ENCODE measurements at regions not wholly inside any gene's neighbourhood (a gene's known extent, or its start where the extent isn't known, plus 50 kb on each side); places are given as distances from the start of the nearest gene placed in this dataset.

GRCh38 chr16:52855463-52855862, 197.2 kb downstream of the CHD9NB start:
- peaks cover 10% of the 10 kb centered on the region for H3K27me3 ChIP-seq
- no peak for DNase-seq (ENCODE audit: low read depth in 1 of 2, low spot score in 1 of 2)
- no peak overlapping the region for H3K27ac ChIP-seq
- H3K9me3 ChIP-seq (ENCODE audit: low read depth), result no peaks in the 10 kb centered on the region
- H3K4me3 ChIP-seq, result no peak overlapping the region
- no peaks in the 10 kb centered on the region for H3K36me3 ChIP-seq
- TF ChIP-seq, protein P1, sequence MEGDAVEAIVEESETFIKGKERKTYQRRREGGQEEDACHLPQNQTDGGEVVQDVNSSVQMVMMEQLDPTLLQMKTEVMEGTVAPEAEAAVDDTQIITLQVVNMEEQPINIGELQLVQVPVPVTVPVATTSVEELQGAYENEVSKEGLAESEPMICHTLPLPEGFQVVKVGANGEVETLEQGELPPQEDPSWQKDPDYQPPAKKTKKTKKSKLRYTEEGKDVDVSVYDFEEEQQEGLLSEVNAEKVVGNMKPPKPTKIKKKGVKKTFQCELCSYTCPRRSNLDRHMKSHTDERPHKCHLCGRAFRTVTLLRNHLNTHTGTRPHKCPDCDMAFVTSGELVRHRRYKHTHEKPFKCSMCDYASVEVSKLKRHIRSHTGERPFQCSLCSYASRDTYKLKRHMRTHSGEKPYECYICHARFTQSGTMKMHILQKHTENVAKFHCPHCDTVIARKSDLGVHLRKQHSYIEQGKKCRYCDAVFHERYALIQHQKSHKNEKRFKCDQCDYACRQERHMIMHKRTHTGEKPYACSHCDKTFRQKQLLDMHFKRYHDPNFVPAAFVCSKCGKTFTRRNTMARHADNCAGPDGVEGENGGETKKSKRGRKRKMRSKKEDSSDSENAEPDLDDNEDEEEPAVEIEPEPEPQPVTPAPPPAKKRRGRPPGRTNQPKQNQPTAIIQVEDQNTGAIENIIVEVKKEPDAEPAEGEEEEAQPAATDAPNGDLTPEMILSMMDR (IDR thresholded peaks at IDR 0.05; ENCODE audit: low read depth, low read length), result no peak
- no peaks in the 10 kb centered on the region for H3K4me1 ChIP-seq (ENCODE audit: low read depth)

GRCh38 chr16:52852978-52853377, 199.7 kb downstream of the CHD9NB start:
- Histone ChIP-seq H3K36me3 (no peaks in the 10 kb centered on the region), H3K9me3 (ENCODE audit: low read depth) (no peaks in the 10 kb centered on the region), H3K27ac (no peak overlapping the region), H3K27me3 (peaks cover 5% of the 10 kb centered on the region), H3K4me1 (ENCODE audit: low read depth) (no peaks in the 10 kb centered on the region), H3K4me3 (no peak overlapping the region)
- no peak for DNase-seq (ENCODE audit: low read depth in 1 of 2, low spot score in 1 of 2)
- TF ChIP-seq, protein P1 (IDR thresholded peaks at IDR 0.05; ENCODE audit: low read depth, low read length), result no peak

GRCh38 chr16:52851211-52851740, 201.4 kb downstream of the CHD9NB start:
- H3K4me3 ChIP-seq, result no peak overlapping the region
- no peak for DNase-seq (ENCODE audit: low read depth in 1 of 2, low spot score in 1 of 2)
- no peaks in the 10 kb centered on the region for H3K9me3 ChIP-seq (ENCODE audit: low read depth)
- H3K36me3 ChIP-seq, result no peaks in the 10 kb centered on the region
- TF ChIP-seq, protein P1 (IDR thresholded peaks at IDR 0.05; ENCODE audit: low read depth, low read length), result no peak
- no peak overlapping the region for H3K27ac ChIP-seq
- no peaks in the 10 kb centered on the region for H3K27me3 ChIP-seq
- no peaks in the 10 kb centered on the region for H3K4me1 ChIP-seq (ENCODE audit: low read depth)

- Histone ChIP-seq H3K9me3 (ENCODE audit: low read depth) (no peaks in the 10 kb centered on the region), H3K4me3 (no peak overlapping the region), H3K27me3 (peaks cover 9% of the 10 kb centered on the region), H3K4me1 (ENCODE audit: low read depth) (no peaks in the 10 kb centered on the region), H3K27ac (no peak overlapping the region), H3K36me3 (no peaks in the 10 kb centered on the region)
- DNase-seq (ENCODE audit: low read depth in 1 of 2, low spot score in 1 of 2), result no peak
- TF ChIP-seq, protein P1 (IDR thresholded peaks at IDR 0.05; ENCODE audit: low read depth, low read length), result no peak
Measured at GRCh38 chr16:52843381-52843780, 209.3 kb downstream of the CHD9NB start.

DNA sequence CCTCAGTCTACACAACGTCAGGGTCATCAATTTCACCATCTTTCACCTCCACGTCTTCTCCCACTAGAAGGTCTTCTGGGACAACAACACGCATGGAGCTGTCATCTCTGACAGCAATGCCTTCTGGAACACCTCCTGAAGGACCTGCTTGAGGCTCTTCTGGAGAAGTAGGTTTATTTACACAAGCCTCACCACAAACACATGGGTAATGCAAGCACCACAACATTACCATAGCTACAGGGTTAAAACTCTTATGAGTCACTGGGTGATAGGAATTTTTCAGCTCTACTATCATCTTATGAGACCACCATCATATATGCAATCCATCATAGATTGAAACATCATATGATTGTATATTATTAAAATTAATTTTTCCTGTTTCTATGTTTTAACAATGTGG, 215.4 kb downstream of the CHD9NB start:
- DNase-seq (ENCODE audit: low read depth in 1 of 2, low spot score in 1 of 2), result no peak
- Histone ChIP-seq H3K36me3 (no peaks in the 10 kb centered on the region), H3K4me3 (no peak overlapping the region), H3K27me3 (peaks cover 9% of the 10 kb centered on the region), H3K9me3 (ENCODE audit: low read depth) (no peaks in the 10 kb centered on the region), H3K4me1 (ENCODE audit: low read depth) (no peaks in the 10 kb centered on the region), H3K27ac (no peak overlapping the region)
- TF ChIP-seq, protein P1 (IDR thresholded peaks at IDR 0.05; ENCODE audit: low read depth, low read length), result no peak

All from cardiac muscle cell (in vitro differentiated cells and primary cell).